ENCODE measurements at regions not wholly inside any gene's neighbourhood (a gene's known extent, or its start where the extent isn't known, plus 50 kb on each side); places are given as distances from the start of the nearest gene placed in this dataset.

DNA sequence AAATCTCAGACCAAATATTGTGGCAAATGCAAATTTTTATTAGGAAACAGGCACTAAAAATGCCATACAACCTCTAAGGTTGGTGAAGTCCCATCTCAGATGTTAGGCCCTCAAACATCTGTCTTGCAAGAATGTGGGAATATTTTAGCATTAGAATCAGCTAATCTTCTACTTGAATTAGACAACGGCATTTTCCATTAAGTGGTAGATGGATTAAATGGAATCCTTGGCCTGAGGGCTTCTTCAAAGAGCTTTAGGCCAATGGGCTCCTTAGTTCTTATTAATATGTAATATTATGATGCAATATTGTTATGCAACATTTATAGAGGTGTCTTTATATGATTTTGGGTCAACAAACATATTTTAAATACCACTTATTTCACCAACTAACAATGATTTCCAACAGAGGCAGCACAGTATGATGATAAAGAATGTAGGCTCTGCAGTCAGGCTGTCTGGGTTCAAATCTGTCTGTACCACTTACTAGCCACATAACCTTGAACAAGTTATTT is 122.9 kb upstream of the PLEKHA5 start:
- DNase-seq (ENCODE audit: low read depth) = no peak
- TF ChIP-seq, protein P1, sequence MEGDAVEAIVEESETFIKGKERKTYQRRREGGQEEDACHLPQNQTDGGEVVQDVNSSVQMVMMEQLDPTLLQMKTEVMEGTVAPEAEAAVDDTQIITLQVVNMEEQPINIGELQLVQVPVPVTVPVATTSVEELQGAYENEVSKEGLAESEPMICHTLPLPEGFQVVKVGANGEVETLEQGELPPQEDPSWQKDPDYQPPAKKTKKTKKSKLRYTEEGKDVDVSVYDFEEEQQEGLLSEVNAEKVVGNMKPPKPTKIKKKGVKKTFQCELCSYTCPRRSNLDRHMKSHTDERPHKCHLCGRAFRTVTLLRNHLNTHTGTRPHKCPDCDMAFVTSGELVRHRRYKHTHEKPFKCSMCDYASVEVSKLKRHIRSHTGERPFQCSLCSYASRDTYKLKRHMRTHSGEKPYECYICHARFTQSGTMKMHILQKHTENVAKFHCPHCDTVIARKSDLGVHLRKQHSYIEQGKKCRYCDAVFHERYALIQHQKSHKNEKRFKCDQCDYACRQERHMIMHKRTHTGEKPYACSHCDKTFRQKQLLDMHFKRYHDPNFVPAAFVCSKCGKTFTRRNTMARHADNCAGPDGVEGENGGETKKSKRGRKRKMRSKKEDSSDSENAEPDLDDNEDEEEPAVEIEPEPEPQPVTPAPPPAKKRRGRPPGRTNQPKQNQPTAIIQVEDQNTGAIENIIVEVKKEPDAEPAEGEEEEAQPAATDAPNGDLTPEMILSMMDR (IDR thresholded peaks at IDR 0.05; ENCODE audit: insufficient read depth, low read length, poor library complexity, severe bottlenecking) = no peak

DNA sequence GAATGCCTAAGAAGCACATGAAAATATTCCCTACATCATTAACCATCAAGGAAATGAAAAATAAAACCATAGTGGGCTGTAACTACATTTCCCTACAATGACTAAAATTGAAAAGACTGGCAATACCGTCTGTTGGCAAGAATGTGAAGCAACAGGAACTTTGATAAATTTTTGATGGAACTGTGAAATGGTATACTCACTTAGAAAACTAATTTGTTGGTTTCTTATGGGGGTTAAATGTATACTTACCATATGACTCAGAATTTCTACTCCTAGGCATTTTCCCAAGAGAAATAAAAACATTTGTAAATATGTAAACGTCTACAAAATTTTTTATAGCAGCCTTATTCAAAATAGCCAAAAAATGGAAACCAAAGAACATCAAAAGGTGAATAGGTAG is 121.4 kb upstream of the PLEKHA5 start:
- no peak for DNase-seq (ENCODE audit: low read depth)
- Histone ChIP-seq H3K27me3 (ENCODE audit: control insufficient read depth, insufficient read depth, low read length) (no peaks in the 10 kb centered on the region), H3K36me3 (ENCODE audit: control insufficient read depth, insufficient read depth, low read length) (no peaks in the 10 kb centered on the region), H3K4me3 (ENCODE audit: low read depth, low read length) (no peak overlapping the region)
- TF ChIP-seq, protein P1 (IDR thresholded peaks at IDR 0.05; ENCODE audit: insufficient read depth, low read length, poor library complexity, severe bottlenecking) = no peak

More for the DNA sequence above, 122.9 kb upstream of the PLEKHA5 start:
- Histone ChIP-seq H3K27me3 (ENCODE audit: control insufficient read depth, insufficient read depth, low read length) (no peaks in the 10 kb centered on the region), H3K36me3 (ENCODE audit: control insufficient read depth, insufficient read depth, low read length) (no peaks in the 10 kb centered on the region), H3K4me3 (ENCODE audit: low read depth, low read length) (no peak overlapping the region)

DNA sequence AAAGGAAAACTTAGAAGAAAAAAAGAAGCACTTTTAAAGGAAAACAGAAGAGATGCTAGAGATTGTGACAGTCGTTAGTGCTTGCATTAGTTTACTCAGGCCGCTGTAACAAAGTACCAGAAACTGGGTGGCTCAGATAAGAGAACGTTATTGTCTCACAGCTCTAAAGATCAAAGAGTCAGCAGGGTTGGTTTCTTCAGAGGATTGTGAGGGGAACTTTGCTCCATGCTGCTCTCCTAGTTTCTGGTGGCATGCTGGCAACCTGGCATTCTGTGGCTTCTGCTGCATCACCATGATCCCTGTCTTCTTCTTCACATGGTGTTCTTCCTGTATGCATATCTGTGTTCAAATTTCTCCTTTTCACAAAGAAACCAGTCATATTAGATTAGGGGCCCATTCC is 119.4 kb upstream of the PLEKHA5 start:
- Histone ChIP-seq H3K36me3 (ENCODE audit: control insufficient read depth, insufficient read depth, low read length) (no peaks in the 10 kb centered on the region), H3K4me3 (ENCODE audit: low read depth, low read length) (no peak overlapping the region), H3K27me3 (ENCODE audit: control insufficient read depth, insufficient read depth, low read length) (no peaks in the 10 kb centered on the region)
- DNase-seq (ENCODE audit: low read depth) = no peak
- TF ChIP-seq, protein P1 (IDR thresholded peaks at IDR 0.05; ENCODE audit: insufficient read depth, low read length, poor library complexity, severe bottlenecking) = no peak

DNA sequence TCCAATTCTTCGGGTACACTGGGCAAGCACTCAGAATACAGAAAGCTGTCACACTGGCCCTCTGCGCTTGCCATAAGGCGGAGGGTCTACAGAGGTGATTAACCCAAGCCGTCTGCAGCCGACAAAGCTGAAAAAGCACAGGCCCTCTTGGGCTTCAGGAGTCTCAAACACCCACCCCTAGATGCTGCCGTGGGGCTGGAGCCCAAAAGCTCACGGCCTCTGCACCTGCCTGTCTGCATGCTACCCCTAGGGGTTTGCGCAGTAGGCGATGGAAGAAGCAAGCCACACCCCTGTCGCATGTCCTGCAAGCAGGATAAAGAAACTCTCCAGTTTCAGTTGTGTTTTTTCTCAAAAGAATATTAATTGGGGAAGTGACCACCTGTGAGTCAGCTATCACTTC is 118.8 kb upstream of the PLEKHA5 start:
- Histone ChIP-seq H3K27me3 (ENCODE audit: control insufficient read depth, insufficient read depth, low read length) (no peaks in the 10 kb centered on the region), H3K36me3 (ENCODE audit: control insufficient read depth, insufficient read depth, low read length) (no peaks in the 10 kb centered on the region), H3K4me3 (ENCODE audit: low read depth, low read length) (no peak overlapping the region)
- DNase-seq (ENCODE audit: low read depth) = no peak
- TF ChIP-seq, protein P1 (IDR thresholded peaks at IDR 0.05; ENCODE audit: insufficient read depth, low read length, poor library complexity, severe bottlenecking) = no peak

DNA sequence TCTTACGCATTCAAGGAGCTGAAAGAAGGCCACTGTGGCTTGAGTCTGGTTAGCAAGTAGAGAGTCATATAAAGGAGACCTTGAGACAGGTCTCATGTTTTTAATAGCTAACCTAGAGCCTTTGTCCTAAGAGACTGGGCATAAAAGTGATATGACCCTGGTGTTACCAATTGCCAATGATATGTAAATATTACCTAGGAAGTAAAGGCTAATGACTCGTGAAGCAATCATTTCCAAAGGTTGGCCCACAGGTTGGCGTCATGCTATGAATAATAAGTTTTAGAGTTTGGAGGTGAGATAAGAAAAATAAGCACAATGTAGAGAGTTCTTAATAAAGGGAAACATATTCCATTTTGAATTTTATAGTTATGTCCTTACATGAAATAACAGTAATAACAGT is 116.6 kb upstream of the PLEKHA5 start:
- H3K4me3 ChIP-seq (ENCODE audit: low read depth, low read length) = no peak overlapping the region
- no peaks in the 10 kb centered on the region for H3K27me3 ChIP-seq (ENCODE audit: control insufficient read depth, insufficient read depth, low read length)
- DNase-seq (ENCODE audit: low read depth) = no peak
- H3K36me3 ChIP-seq (ENCODE audit: control insufficient read depth, insufficient read depth, low read length) = no peaks in the 10 kb centered on the region
- TF ChIP-seq, protein P1 (IDR thresholded peaks at IDR 0.05; ENCODE audit: insufficient read depth, low read length, poor library complexity, severe bottlenecking) = no peak

DNA sequence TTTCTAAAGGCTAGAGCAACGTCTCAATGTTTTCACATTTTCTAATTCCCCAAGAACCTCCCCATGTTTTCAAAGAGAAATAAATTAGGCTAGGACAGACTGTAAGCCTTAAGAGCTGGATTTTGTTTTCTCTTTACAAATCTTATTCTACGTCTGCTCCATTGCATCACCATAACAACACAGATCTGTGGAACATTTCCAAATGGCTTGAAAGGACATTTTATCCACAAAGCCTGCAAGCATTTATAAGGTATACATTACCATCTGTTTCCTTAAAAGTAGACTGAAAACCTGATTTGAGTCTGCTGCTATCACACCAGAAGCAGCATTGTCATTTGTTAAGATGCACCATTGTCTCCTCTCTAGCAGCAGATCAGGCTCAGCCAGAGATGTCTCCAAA is 115.3 kb upstream of the PLEKHA5 start:
- Histone ChIP-seq H3K27me3 (ENCODE audit: control insufficient read depth, insufficient read depth, low read length) (no peaks in the 10 kb centered on the region), H3K4me3 (ENCODE audit: low read depth, low read length) (no peak overlapping the region), H3K36me3 (ENCODE audit: control insufficient read depth, insufficient read depth, low read length) (no peaks in the 10 kb centered on the region)
- no peak for DNase-seq (ENCODE audit: low read depth)
- TF ChIP-seq, protein P1 (IDR thresholded peaks at IDR 0.05; ENCODE audit: insufficient read depth, low read length, poor library complexity, severe bottlenecking) = no peak
